AG09319 (cell line): ENCODE measurements at regions not wholly inside any gene's neighbourhood (a gene's known extent, or its start where the extent isn't known, plus 50 kb on each side); places are given as distances from the start of the nearest gene placed in this dataset.
A peak's percentile ranks its signal among the peaks of the same experiment; 100 is the strongest.

Experiments used
- DNase-seq: peaks from one replicate; pipeline ENCODE4 v3.0.0-alpha.2; 2010; ENCODE audit warnings: low read depth; ENCODE audit errors: extremely low read depth
- CTCF ChIP-seq: IDR thresholded peaks from 2 replicates; pipeline ENCODE4 v1.5.1; 2011; ENCODE audit warnings: low read depth, mild to moderate bottlenecking, inconsistent platforms, low read length, moderate library complexity

- DNase-seq: no peak
- TF ChIP-seq CTCF: no peak
Observed at GRCh38 chr4:52371841-52372240, 287.3 kb downstream of the USP46 start.

- no peak for TF ChIP-seq CTCF
- no peak for DNase-seq
Observed at GRCh38 chr4:52372269-52372668, 286.8 kb downstream of the USP46 start.

- no peak for TF ChIP-seq CTCF
Observed at GRCh38 chr4:52372747-52373146, 286.4 kb downstream of the USP46 start.

GRCh38 chr4:52373650-52374049 is 285.5 kb downstream of the USP46 start:
- DNase-seq: no peak
- no peak for TF ChIP-seq CTCF

More at GRCh38 chr4:52372747-52373146, 286.4 kb downstream of the USP46 start:
- no peak for DNase-seq

- no peak for TF ChIP-seq CTCF
- DNase-seq: no peak
Observed at GRCh38 chr4:52374877-52375276, 284.2 kb downstream of the USP46 start.

GRCh38 chr4:52376132-52376704 is 282.9 kb downstream of the USP46 start:
- DNase-seq: peak; percentile 67
- TF ChIP-seq CTCF: peak; percentile 41

GRCh38 chr4:52377563-52377962 is 281.5 kb downstream of the USP46 start:
- no peak for DNase-seq
- TF ChIP-seq CTCF: no peak
